ENCODE measurements at regions not wholly inside any gene's neighbourhood (a gene's known extent, or its start where the extent isn't known, plus 50 kb on each side); places are given as distances from the start of the nearest gene placed in this dataset.

- H3K4me3 ChIP-seq (ENCODE audit: control insufficient read depth, low read depth, low read length) = no peak overlapping the region
- no peak for TF ChIP-seq CTCF (IDR thresholded peaks at IDR 0.05; ENCODE audit: control insufficient read depth, insufficient read depth, low read depth, low read length, missing control alignments)
- no peak for DNase-seq (ENCODE audit: low read depth)
Measured at GRCh38 chr2:82084679-82085392, 1780.3 kb upstream of the LRRTM1 start.

GRCh38 chr2:82075875-82076274 lies 1771.3 kb upstream of the LRRTM1 start:
- no peak for DNase-seq (ENCODE audit: low read depth)
- H3K4me3 ChIP-seq (ENCODE audit: control insufficient read depth, low read depth, low read length) = no peak overlapping the region
- no peak for TF ChIP-seq CTCF (IDR thresholded peaks at IDR 0.05; ENCODE audit: control insufficient read depth, insufficient read depth, low read depth, low read length, missing control alignments)

- no peak overlapping the region for H3K4me3 ChIP-seq (ENCODE audit: control insufficient read depth, low read depth, low read length)
- DNase-seq (ENCODE audit: low read depth) = no peak
- no peak for TF ChIP-seq CTCF (IDR thresholded peaks at IDR 0.05; ENCODE audit: control insufficient read depth, insufficient read depth, low read depth, low read length, missing control alignments)
Measured at GRCh38 chr2:82062463-82062862, 1757.9 kb upstream of the LRRTM1 start.

- no peak for TF ChIP-seq CTCF (IDR thresholded peaks at IDR 0.05; ENCODE audit: control insufficient read depth, insufficient read depth, low read depth, low read length, missing control alignments)
- no peak overlapping the region for H3K4me3 ChIP-seq (ENCODE audit: control insufficient read depth, low read depth, low read length)
- no peak for DNase-seq (ENCODE audit: low read depth)
Measured at GRCh38 chr2:82055846-82056245, 1751.3 kb upstream of the LRRTM1 start.

GRCh38 chr2:82043867-82044266 lies 1739.3 kb upstream of the LRRTM1 start:
- no peak for DNase-seq (ENCODE audit: low read depth)
- no peak for TF ChIP-seq CTCF (IDR thresholded peaks at IDR 0.05; ENCODE audit: control insufficient read depth, insufficient read depth, low read depth, low read length, missing control alignments)
- no peak overlapping the region for H3K4me3 ChIP-seq (ENCODE audit: control insufficient read depth, low read depth, low read length)

- H3K4me3 ChIP-seq (ENCODE audit: control insufficient read depth, low read depth, low read length) = no peak overlapping the region
- TF ChIP-seq CTCF (IDR thresholded peaks at IDR 0.05; ENCODE audit: control insufficient read depth, insufficient read depth, low read depth, low read length, missing control alignments) = no peak
- DNase-seq (ENCODE audit: low read depth) = no peak
Measured at GRCh38 chr2:82027921-82028615, 1723.5 kb upstream of the LRRTM1 start.
